KMS-11 (cell line): ENCODE measurements at regions not wholly inside any gene's neighbourhood (a gene's known extent, or its start where the extent isn't known, plus 50 kb on each side); places are given as distances from the start of the nearest gene placed in this dataset.

ENCODE experiments used
- H2AFZ ChIP-seq: fragments of 200-600 bp; sonication (generic); 2 replicates; pipeline ENCODE4 v1.6.1; 2016; ENCODE audit warnings: antibody characterized with exemption, mixed run types, low read depth
- H3K27ac ChIP-seq: fragments of 200-600 bp; sonication (generic); 2 replicates; pipeline ENCODE4 v1.6.1; 2016; ENCODE audit warnings: mild to moderate bottlenecking, mixed run types
- H3K27me3 ChIP-seq: fragments of 200-600 bp; sonication (generic); 2 replicates; pipeline ENCODE4 v1.6.1; 2017; ENCODE audit warnings: mild to moderate bottlenecking, low read depth, mixed run types, moderate library complexity; ENCODE audit not compliant: insufficient read depth
- H3K36me3 ChIP-seq: fragments of 200-600 bp; sonication (generic); 2 replicates; pipeline ENCODE4 v1.6.1; 2017; ENCODE audit warnings: mild to moderate bottlenecking, mixed run types; ENCODE audit not compliant: insufficient read depth
- H3K4me1 ChIP-seq: fragments of 200-600 bp; sonication (generic); 2 replicates; pipeline ENCODE4 v1.6.1; 2016; ENCODE audit warnings: mild to moderate bottlenecking, low read depth, mixed run types; ENCODE audit not compliant: poor library complexity, severe bottlenecking
- H3K4me2 ChIP-seq: fragments of 200-600 bp; sonication (generic); 2 replicates; pipeline ENCODE4 v1.7.0; 2016; ENCODE audit warnings: mild to moderate bottlenecking, mixed run types
- H3K4me3 ChIP-seq: fragments of 200-600 bp; sonication (generic); IDR thresholded peaks from 2 replicates; pipeline ENCODE4 v1.6.1; 2017; ENCODE audit warnings: low read depth, low read length, mixed read lengths; ENCODE audit not compliant: insufficient read depth
- H3K79me2 ChIP-seq: fragments of 200-600 bp; sonication (generic); 2 replicates; pipeline ENCODE4 v1.6.1; 2016; ENCODE audit warnings: low read depth, mixed run types; ENCODE audit not compliant: insufficient read depth
- H3K9ac ChIP-seq: fragments of 200-600 bp; sonication (generic); 2 replicates; pipeline ENCODE4 v1.6.1; 2016; ENCODE audit warnings: mild to moderate bottlenecking, mixed run types
- H4K20me1 ChIP-seq: fragments of 200-600 bp; sonication (generic); 2 replicates; pipeline ENCODE4 v1.6.1; 2016; ENCODE audit warnings: mild to moderate bottlenecking, mixed run types; ENCODE audit not compliant: insufficient read depth
- TF ChIP-seq, protein P1 (sequence below): fragments of 200-600 bp; sonication (generic); conservative IDR thresholded peaks from 2 replicates; pipeline ENCODE4 v1.6.1; 2017; ENCODE audit warnings: low read depth, mild to moderate bottlenecking, antibody characterized with exemption, low read length, moderate library complexity, mixed read lengths

GRCh38 chr2:196510246-196510645, 129.3 kb upstream of the CCDC150 start:
- Histone ChIP-seq H3K79me2 (no peaks in the 10 kb centered on the region), H3K9ac (no peak overlapping the region), H2AFZ (no peak overlapping the region), H4K20me1 (no peaks in the 10 kb centered on the region), H3K4me3 (no peak overlapping the region), H3K27me3 (no peaks in the 10 kb centered on the region), H3K36me3 (no peaks in the 10 kb centered on the region), H3K4me2 (no peak overlapping the region), H3K4me1 (peaks cover 22% of the 10 kb centered on the region), H3K27ac (no peak overlapping the region)
- TF ChIP-seq, protein P1, sequence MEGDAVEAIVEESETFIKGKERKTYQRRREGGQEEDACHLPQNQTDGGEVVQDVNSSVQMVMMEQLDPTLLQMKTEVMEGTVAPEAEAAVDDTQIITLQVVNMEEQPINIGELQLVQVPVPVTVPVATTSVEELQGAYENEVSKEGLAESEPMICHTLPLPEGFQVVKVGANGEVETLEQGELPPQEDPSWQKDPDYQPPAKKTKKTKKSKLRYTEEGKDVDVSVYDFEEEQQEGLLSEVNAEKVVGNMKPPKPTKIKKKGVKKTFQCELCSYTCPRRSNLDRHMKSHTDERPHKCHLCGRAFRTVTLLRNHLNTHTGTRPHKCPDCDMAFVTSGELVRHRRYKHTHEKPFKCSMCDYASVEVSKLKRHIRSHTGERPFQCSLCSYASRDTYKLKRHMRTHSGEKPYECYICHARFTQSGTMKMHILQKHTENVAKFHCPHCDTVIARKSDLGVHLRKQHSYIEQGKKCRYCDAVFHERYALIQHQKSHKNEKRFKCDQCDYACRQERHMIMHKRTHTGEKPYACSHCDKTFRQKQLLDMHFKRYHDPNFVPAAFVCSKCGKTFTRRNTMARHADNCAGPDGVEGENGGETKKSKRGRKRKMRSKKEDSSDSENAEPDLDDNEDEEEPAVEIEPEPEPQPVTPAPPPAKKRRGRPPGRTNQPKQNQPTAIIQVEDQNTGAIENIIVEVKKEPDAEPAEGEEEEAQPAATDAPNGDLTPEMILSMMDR: no peak

DNA sequence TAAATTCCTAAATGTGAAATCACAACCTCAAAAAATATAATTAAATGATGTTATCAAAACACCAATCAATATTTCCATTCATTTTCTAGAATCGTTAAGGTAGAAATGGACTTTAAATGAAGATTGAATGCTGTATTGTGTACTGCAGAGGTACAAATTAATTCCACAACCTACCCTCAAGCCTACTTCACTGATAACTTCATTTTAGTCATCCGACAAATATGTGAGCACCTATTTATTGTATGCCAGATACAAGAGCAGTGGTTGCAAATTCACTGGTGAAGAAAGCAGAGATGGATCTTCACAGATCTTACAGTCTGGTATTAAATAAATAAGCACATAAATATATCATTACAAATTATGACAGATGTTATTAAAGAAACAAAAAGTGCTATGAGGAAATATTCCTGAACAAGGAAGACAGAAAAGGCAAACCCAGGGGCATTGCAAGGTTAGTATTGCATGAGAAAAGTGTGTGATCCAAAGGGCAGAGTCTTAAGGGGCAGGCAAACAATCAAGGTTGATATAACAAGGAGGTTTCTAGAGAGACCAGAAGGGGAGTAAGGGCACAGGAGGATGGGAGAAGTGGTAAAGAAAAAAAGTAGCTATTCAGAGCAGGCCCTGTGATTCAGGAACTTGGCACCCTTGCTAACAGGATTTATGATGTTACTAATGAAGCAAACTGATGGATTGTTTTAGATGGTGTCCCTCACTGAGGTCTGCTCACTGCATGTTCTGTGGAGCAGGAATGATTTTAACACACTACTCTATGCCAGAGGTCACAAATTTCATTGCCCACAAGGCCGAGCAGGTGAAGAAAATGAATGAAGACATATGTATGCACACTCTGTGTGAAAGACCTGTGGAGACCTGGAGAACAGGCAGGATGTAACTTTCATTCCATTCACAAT, 128.0 kb upstream of the CCDC150 start:
- Histone ChIP-seq H3K27ac (no peak overlapping the region), H4K20me1 (no peaks in the 10 kb centered on the region), H3K36me3 (no peaks in the 10 kb centered on the region), H3K9ac (no peak overlapping the region), H3K4me3 (no peak overlapping the region), H2AFZ (no peak overlapping the region), H3K4me1 (peaks cover 13% of the 10 kb centered on the region), H3K27me3 (no peaks in the 10 kb centered on the region), H3K4me2 (no peak overlapping the region), H3K79me2 (no peaks in the 10 kb centered on the region)
- TF ChIP-seq, protein P1: no peak

DNA sequence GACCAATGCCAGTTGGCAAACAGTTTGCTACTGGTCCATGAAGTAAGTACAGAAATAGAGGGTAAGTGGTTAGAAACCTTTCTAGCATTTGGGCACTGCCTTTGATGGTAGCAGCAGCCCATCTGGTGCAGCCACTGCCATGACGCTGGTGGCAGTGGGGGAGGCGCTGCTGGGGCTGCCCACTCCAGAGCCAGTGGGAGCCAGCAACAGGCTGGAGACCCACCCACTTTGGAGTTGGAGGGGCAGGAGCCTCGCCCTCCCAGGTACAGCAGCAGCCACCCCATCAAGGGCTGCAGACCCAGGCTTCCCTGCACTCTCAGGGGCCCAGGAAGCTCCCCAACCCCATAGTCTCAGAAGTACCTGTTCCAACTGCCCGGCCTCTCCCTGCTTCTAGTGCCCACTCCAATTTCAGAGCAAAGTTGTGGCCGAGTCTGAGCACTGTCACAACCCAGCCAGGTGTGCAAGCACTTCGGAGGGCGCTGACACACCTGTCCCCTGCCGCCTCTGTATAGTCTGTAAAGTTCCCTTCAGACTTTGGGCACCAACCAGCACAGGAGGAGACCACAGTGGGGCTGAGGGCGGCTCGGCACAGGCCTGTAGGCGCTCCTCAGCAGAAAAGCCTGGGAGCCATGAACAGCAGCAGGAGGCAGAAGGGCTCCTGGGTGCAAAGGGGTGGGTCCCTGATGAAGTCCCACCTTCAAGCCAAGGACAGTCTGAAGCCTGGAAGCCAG, 125.6 kb upstream of the CCDC150 start:
- H3K79me2 ChIP-seq: no peaks in the 10 kb centered on the region
- no peak overlapping the region for H3K9ac ChIP-seq
- H3K4me1 ChIP-seq: no peaks in the 10 kb centered on the region
- no peaks in the 10 kb centered on the region for H3K27me3 ChIP-seq
- no peak overlapping the region for H2AFZ ChIP-seq
- TF ChIP-seq, protein P1: no peak
- H3K4me3 ChIP-seq: no peak overlapping the region
- no peak overlapping the region for H3K27ac ChIP-seq
- H4K20me1 ChIP-seq: no peaks in the 10 kb centered on the region
- no peak overlapping the region for H3K4me2 ChIP-seq
- H3K36me3 ChIP-seq: no peaks in the 10 kb centered on the region

GRCh38 chr2:196514641-196515040, 124.9 kb upstream of the CCDC150 start:
- Histone ChIP-seq H3K4me1 (no peaks in the 10 kb centered on the region), H3K36me3 (no peaks in the 10 kb centered on the region), H4K20me1 (no peaks in the 10 kb centered on the region), H3K27ac (no peak overlapping the region), H2AFZ (no peak overlapping the region), H3K4me3 (no peak overlapping the region), H3K4me2 (no peak overlapping the region), H3K27me3 (no peaks in the 10 kb centered on the region), H3K9ac (no peak overlapping the region), H3K79me2 (no peaks in the 10 kb centered on the region)
- TF ChIP-seq, protein P1: no peak
